Endodermal cell (in vitro differentiated cells): ENCODE measurements at regions not wholly inside any gene's neighbourhood (a gene's known extent, or its start where the extent isn't known, plus 50 kb on each side); places are given as distances from the start of the nearest gene placed in this dataset.
"Not testable (repeated sequence)": the region's sequence is repeated elsewhere in the genome, so short reads cannot be mapped to it uniquely, and the experiment has no call there.

ENCODE experiments used
- DNase-seq: peaks from one replicate; pipeline ENCODE4 v3.0.0-alpha.2; 2017
- H3K27ac ChIP-seq: 2 replicates; pipeline ENCODE4 v1.5.1; 2013; ENCODE audit warnings: mild to moderate bottlenecking, low read depth, low read length, moderate library complexity
- H3K27me3 ChIP-seq: 2 replicates; pipeline ENCODE4 v1.6.1; 2013; ENCODE audit warnings: mild to moderate bottlenecking, low read length, moderate library complexity; ENCODE audit not compliant: insufficient read depth, control insufficient read depth, poor library complexity, severe bottlenecking
- H3K36me3 ChIP-seq: 2 replicates; pipeline ENCODE4 v1.7.0; 2013; ENCODE audit warnings: mild to moderate bottlenecking, low read length, moderate library complexity; ENCODE audit not compliant: control insufficient read depth, insufficient read depth
- H3K4me1 ChIP-seq: one replicate; pipeline ENCODE4 v1.7.0; 2013; ENCODE audit warnings: low read length; ENCODE audit not compliant: control insufficient read depth, insufficient read depth
- H3K4me3 ChIP-seq: 2 replicates; pipeline ENCODE4 v1.5.1; 2013; ENCODE audit warnings: mild to moderate bottlenecking, low read length, moderate library complexity
- H3K9ac ChIP-seq: 2 replicates; pipeline ENCODE4 v1.6.1; 2013; ENCODE audit warnings: mild to moderate bottlenecking, low read length, moderate library complexity; ENCODE audit not compliant: poor library complexity, severe bottlenecking; ENCODE audit errors: extremely low read depth
- H3K9me3 ChIP-seq: 2 replicates; pipeline ENCODE4 v1.6.1; 2013; ENCODE audit warnings: mild to moderate bottlenecking, low read length, moderate library complexity; ENCODE audit not compliant: control insufficient read depth
- H3K27ac Mint-ChIP-seq: 2 replicates; pipeline ENCODE4 v1.8.0; 2020; ENCODE audit warnings: mixed read lengths
- H3K27me3 Mint-ChIP-seq: 2 replicates; pipeline ENCODE4 v1.8.0; 2021; ENCODE audit warnings: mild to moderate bottlenecking, mixed read lengths; ENCODE audit not compliant: insufficient read depth
- H3K36me3 Mint-ChIP-seq: 2 replicates; pipeline ENCODE4 v1.8.0; 2020; ENCODE audit warnings: low read depth, mixed read lengths
- H3K4me1 Mint-ChIP-seq: 2 replicates; pipeline ENCODE4 v1.8.0; 2020; ENCODE audit warnings: mixed read lengths
- H3K4me3 Mint-ChIP-seq: 2 replicates; pipeline ENCODE4 v1.8.0; 2020; ENCODE audit warnings: mild to moderate bottlenecking, moderate library complexity, mixed read lengths
- H3K9me3 Mint-ChIP-seq: 2 replicates; pipeline ENCODE4 v1.8.0; 2020; ENCODE audit warnings: mild to moderate bottlenecking, mixed read lengths
- WGBS, 2 experiments: methylation state at CpG; one replicate each; pipeline versions ENCODE4 v1.1.5 to v1.1.7; 2013; ENCODE audit warnings: missing lambda C conversion rate in 2 of 2, mixed read lengths in 1 of 2; ENCODE audit not compliant: insufficient coverage in 1 of 2, insufficient read length in 1 of 2; 5-methylcytosine and 5-hydroxymethylcytosine counted together
- TF ChIP-seq, protein P1 (sequence below): fragments of 200-600 bp; sonication (generic); conservative IDR thresholded peaks from 2 replicates; pipeline ENCODE4 v1.5.0; 2021; ENCODE audit warnings: antibody characterized with exemption, mild to moderate bottlenecking

DNA sequence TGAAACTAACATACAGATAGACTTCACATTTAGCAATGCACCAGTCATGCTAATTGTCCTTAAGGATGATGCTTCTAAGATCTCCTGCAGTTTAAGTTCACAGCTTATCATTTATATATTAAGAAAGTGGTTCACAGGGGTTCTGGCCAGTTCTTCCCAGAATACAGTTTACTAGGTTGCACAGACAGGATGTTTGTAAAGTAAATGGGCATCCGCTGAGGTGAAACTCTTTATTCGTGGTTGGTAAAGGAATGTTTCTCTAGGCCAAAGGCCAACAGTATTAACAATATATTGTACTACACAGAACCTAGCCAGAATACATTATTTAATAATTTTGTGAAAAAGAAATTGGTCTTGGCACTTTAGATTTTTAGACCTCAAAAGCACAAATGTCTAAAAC is 1427.3 kb downstream of the CDH8 start:
- TF ChIP-seq, protein P1, sequence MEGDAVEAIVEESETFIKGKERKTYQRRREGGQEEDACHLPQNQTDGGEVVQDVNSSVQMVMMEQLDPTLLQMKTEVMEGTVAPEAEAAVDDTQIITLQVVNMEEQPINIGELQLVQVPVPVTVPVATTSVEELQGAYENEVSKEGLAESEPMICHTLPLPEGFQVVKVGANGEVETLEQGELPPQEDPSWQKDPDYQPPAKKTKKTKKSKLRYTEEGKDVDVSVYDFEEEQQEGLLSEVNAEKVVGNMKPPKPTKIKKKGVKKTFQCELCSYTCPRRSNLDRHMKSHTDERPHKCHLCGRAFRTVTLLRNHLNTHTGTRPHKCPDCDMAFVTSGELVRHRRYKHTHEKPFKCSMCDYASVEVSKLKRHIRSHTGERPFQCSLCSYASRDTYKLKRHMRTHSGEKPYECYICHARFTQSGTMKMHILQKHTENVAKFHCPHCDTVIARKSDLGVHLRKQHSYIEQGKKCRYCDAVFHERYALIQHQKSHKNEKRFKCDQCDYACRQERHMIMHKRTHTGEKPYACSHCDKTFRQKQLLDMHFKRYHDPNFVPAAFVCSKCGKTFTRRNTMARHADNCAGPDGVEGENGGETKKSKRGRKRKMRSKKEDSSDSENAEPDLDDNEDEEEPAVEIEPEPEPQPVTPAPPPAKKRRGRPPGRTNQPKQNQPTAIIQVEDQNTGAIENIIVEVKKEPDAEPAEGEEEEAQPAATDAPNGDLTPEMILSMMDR, result no peak
- Histone ChIP-seq H3K4me1 (no peaks in the 10 kb centered on the region), H3K36me3 (no peaks in the 10 kb centered on the region), H3K9me3 (no peaks in the 10 kb centered on the region), H3K27ac (no peak overlapping the region), H3K4me3 (no peak overlapping the region), H3K27me3 (no peaks in the 10 kb centered on the region), H3K9ac (no peak overlapping the region)
- Mint-ChIP-seq H3K9me3 (no peaks in the 10 kb centered on the region), H3K27ac (no peak overlapping the region), H3K27me3 (no peaks in the 10 kb centered on the region), H3K36me3 (no peaks in the 10 kb centered on the region), H3K4me3 (no peak overlapping the region), H3K4me1 (peaks cover 2% of the 10 kb centered on the region)
- no peak for DNase-seq
- 100% methylated on average over 2 of the region's 2 CpGs; no CpG with 5 or more reads in 1 of the 2 experiments for WGBS, 2 experiments

DNA sequence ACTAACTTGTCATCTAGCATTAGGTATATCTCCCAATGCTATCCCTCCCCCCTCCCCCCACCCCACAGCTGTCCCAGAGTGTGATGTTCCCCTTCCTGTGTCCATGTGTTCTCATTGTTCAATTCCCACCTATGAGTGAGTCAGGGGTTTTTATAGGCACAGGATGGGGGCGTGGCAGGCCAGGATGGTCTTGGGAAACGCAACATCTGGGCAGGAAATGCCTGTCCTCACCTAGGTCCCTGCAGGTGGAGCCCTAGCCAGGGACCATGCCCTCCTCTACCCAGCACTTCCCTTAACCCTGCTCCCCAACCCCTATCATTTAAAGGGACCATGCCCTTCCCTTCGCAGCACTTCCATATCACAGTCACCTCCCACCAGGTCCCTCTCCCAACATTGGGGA is 1430.6 kb downstream of the CDH8 start:
- not testable (repeated sequence) for H3K27ac ChIP-seq, H3K36me3 ChIP-seq, H3K27me3 ChIP-seq, H3K9me3 ChIP-seq, H3K9ac ChIP-seq, H3K9me3 Mint-ChIP-seq, H3K36me3 Mint-ChIP-seq, H3K4me1 Mint-ChIP-seq, H3K4me1 ChIP-seq, H3K4me3 ChIP-seq, H3K27me3 Mint-ChIP-seq, H3K27ac Mint-ChIP-seq, H3K4me3 Mint-ChIP-seq
- WGBS, 2 experiments, result 90 to 100% methylated on average over 1 to 3 of the region's 3 CpGs
- DNase-seq, result peak; percentile 47

- Histone ChIP-seq H3K27ac (no peak overlapping the region), H3K9me3 (no peaks in the 10 kb centered on the region), H3K4me1 (no peaks in the 10 kb centered on the region), H3K27me3 (no peaks in the 10 kb centered on the region), H3K4me3 (no peak overlapping the region), H3K9ac (no peak overlapping the region), H3K36me3 (no peaks in the 10 kb centered on the region)
- Mint-ChIP-seq H3K36me3 (no peaks in the 10 kb centered on the region), H3K4me3 (no peak overlapping the region), H3K27ac (no peak overlapping the region), H3K4me1 (peaks cover 2% of the 10 kb centered on the region), H3K27me3 (no peaks in the 10 kb centered on the region), H3K9me3 (no peaks in the 10 kb centered on the region)
- DNase-seq, result peak; percentile 64
- WGBS, 2 experiments, result 67 to 86% methylated on average over 1 to 3 of the region's 3 CpGs
- TF ChIP-seq, protein P1, result no peak
Observed at GRCh38 chr16:60605176-60605575, 1431.1 kb downstream of the CDH8 start.

DNA sequence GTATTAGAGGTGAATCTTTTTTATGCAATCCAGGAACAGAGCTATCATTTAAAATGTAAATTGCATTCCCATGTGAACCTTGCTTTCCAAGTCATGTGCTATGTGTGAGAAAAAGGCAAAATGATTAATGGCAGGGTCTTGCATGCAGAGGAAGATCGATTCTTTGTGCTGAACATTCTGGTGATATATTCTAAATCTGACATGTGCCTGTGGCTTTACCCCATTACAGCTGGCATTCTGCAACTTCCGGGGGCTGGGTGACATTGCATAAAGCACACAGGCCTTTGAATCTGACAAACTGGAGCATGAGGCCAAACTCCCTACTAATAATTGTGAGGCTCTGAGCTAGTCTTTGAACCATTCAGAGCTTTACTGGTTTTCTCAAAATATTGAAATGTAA is 1449.7 kb downstream of the CDH8 start:
- no peaks in the 10 kb centered on the region for H3K4me1 ChIP-seq
- no peak overlapping the region for H3K27ac ChIP-seq
- Mint-ChIP-seq H3K27ac (no peak overlapping the region), H3K36me3 (peaks cover 2% of the 10 kb centered on the region), H3K9me3 (peaks cover 12% of the 10 kb centered on the region), H3K4me1 (peaks cover 17% of the 10 kb centered on the region), H3K27me3 (no peaks in the 10 kb centered on the region), H3K4me3 (no peak overlapping the region)
- H3K27me3 ChIP-seq, result no peaks in the 10 kb centered on the region
- H3K36me3 ChIP-seq, result no peaks in the 10 kb centered on the region
- 85 to 94% methylated on average over 2 of the region's 2 CpGs for WGBS, 2 experiments
- no peak for DNase-seq
- no peak overlapping the region for H3K4me3 ChIP-seq
- H3K9ac ChIP-seq, result no peak overlapping the region
- TF ChIP-seq, protein P1, result no peak
- peaks cover 5% of the 10 kb centered on the region for H3K9me3 ChIP-seq
